MCF 10A (cell line): ENCODE measurements at regions not wholly inside any gene's neighbourhood (a gene's known extent, or its start where the extent isn't known, plus 50 kb on each side); places are given as distances from the start of the nearest gene placed in this dataset.
A peak's percentile ranks its signal among the peaks of the same experiment; 100 is the strongest.

Experiments used
- BruUV-seq: library from RNA; stranded (reverse); fragments of 400-500 nt; replicated peaks from 2 replicates; lab custom pipeline; 2021; lab: Mats Ljungman, UMichigan
- CTCF ChIA-PET: fragments of 300-600 bp; sonication (Branson Sonifier 250); formaldehyde crosslinking; extraction: SDS; loops from one replicate; lab custom pipeline; 2021; ENCODE audit warnings: antibody characterized with exemption, inconsistent platforms; lab: Yijun Ruan, JAX
- POLR2A ChIA-PET: fragments of 300-600, 350-650 bp; sonication (Branson Sonifier 250); formaldehyde crosslinking; extraction: SDS; loops from one replicate; lab custom pipeline; 2020; ENCODE audit warnings: antibody characterized with exemption, inconsistent platforms; lab: Yijun Ruan, JAX
- DNase-seq: peaks from one replicate; pipeline ENCODE4 v3.0.0-alpha.2; 2018; ENCODE audit not compliant: unreplicated experiment
- H3K27ac Mint-ChIP-seq: one replicate; pipeline ENCODE4 v1.8.0; 2022; ENCODE audit warnings: mild to moderate bottlenecking, low read depth, mixed read lengths; ENCODE audit not compliant: unreplicated experiment
- H3K27me3 Mint-ChIP-seq: one replicate; pipeline ENCODE4 v1.8.0; 2022; ENCODE audit warnings: mixed read lengths; ENCODE audit not compliant: insufficient read depth, unreplicated experiment
- H3K36me3 Mint-ChIP-seq: one replicate; pipeline ENCODE4 v1.8.0; 2022; ENCODE audit warnings: mild to moderate bottlenecking, moderate library complexity, mixed read lengths; ENCODE audit not compliant: insufficient read depth, unreplicated experiment
- H3K4me1 Mint-ChIP-seq: one replicate; pipeline ENCODE4 v1.8.0; 2022; ENCODE audit warnings: mixed read lengths; ENCODE audit not compliant: insufficient read depth, unreplicated experiment
- H3K4me3 Mint-ChIP-seq: one replicate; pipeline ENCODE4 v1.8.0; 2022; ENCODE audit warnings: mild to moderate bottlenecking, moderate library complexity, mixed read lengths; ENCODE audit not compliant: unreplicated experiment
- H3K9me3 Mint-ChIP-seq: one replicate; pipeline ENCODE4 v1.8.0; 2022; ENCODE audit warnings: mixed read lengths; ENCODE audit not compliant: unreplicated experiment
- CTCF ChIP-seq: fragments of 200-600 bp; IDR thresholded peaks from one replicate; pipeline ENCODE4 v1.8.0; 2022; ENCODE audit warnings: antibody characterized with exemption, mild to moderate bottlenecking; ENCODE audit not compliant: unreplicated experiment
- intact Hi-C: fragments of 100-400 bp; cut with micrococcal nuclease; formaldehyde crosslinking; loops from 2 replicates; pipeline ENCODE4 v1.14.1; 2022

DNA sequence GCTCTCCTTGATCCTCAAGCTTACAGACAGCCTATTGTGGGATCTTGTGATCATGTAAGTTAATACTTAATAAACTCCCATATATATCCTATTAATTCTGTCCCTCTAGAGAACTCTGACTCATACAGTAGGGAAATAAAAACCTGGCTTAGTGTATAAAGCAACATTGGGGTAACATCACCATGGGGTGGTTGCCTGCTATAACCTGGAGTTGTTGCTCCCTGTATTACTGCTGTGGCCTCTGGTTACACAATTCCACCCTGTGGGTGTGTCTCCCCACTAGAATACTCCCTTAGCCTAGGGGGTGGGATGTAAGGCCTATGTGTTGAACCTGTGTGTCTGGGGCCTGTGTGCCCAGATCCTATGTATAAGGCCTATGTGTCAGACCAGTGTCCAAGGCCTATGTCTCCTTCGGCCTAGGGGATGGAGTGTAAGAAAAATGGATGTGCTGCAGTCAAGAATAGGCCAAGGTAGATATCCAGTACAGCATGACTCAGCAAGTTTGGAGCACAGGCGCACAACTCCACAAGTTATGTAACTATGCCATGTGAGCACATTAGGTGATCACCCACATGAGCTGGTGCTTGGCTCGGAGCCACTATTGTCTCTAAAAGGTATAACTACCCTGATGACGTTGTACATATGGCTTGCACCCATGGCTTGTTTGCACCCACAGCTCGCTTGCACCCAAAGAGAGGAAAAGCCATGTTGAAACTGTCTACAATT is 96.8 kb upstream of the C1orf21 start:
- ChIA-PET CTCF (interaction anchor here (1.0 kb wide), 1 partner anchor 34 kb away, joined by 3 read pairs; no protein-coding TSS in a partner anchor), POLR2A (interaction anchor here (0.6 to 0.9 kb wide), 2 partner anchors 10 to 34 kb away, joined by 3 to 4 read pairs; no protein-coding TSS in a partner anchor)
- BruUV-seq: no TSS peak
- no peak for TF ChIP-seq CTCF
- peaks cover 7% of the 10 kb centered on the region for H3K9me3 Mint-ChIP-seq
- no peaks in the 10 kb centered on the region for H3K4me1 Mint-ChIP-seq
- no peaks in the 10 kb centered on the region for H3K27me3 Mint-ChIP-seq
- peak; percentile 90 for DNase-seq
- H3K27ac Mint-ChIP-seq: no peak overlapping the region
- no peaks in the 10 kb centered on the region for H3K36me3 Mint-ChIP-seq
- H3K4me3 Mint-ChIP-seq: no peak overlapping the region
- intact Hi-C loops: no loop called here

DNA sequence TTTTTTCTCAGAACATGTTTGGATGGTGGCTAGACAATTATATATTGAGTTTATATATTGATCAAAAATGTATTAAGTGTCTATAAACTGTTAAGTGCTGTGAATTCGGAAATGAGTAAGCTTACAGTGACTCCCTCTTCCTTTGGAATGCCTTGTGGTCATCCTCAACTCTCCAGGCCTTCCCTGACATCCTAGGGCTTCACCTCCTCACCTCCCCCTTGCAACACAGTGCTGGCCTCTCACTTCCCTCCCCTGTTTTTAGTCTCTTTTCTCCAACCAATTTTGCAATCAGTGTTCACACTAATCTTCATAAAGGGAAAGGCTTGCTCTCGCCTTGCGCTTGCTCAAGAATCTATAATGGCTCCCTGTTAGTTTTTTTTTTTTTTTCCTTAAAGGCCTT is 95.1 kb upstream of the C1orf21 start:
- Mint-ChIP-seq H3K4me1 (no peaks in the 10 kb centered on the region), H3K4me3 (no peak overlapping the region), H3K27me3 (no peaks in the 10 kb centered on the region), H3K9me3 (peaks cover 7% of the 10 kb centered on the region), H3K36me3 (no peaks in the 10 kb centered on the region), H3K27ac (no peak overlapping the region)
- POLR2A ChIA-PET: no interaction called here
- DNase-seq: no peak
- CTCF ChIA-PET: no interaction called here
- intact Hi-C loops: no loop called here
- TF ChIP-seq CTCF: no peak
- BruUV-seq: no TSS peak

DNA sequence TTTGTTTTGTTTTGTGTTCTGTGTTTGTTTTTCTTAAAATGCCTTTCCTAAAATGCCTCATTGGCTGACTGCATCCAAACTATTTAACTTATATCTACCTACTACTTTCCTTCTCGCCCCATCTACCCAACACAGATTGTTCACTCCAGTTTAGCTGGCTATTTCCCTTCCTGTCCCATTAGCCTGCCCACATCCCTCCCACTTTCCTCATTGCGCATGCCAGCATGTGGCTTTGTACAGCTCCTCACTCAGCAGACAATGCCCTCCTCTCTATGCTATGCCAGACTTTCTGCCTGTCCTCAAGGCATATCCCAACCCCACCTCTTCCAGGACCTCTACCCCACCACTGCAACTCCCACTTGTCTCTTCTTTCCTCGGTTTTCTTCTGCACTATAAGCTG is 94.7 kb upstream of the C1orf21 start:
- ChIA-PET CTCF (no interaction called here), POLR2A (no interaction called here)
- TF ChIP-seq CTCF: no peak
- Mint-ChIP-seq H3K4me3 (no peak overlapping the region), H3K36me3 (no peaks in the 10 kb centered on the region), H3K4me1 (no peaks in the 10 kb centered on the region), H3K27ac (no peak overlapping the region), H3K9me3 (peaks cover 7% of the 10 kb centered on the region), H3K27me3 (no peaks in the 10 kb centered on the region)
- intact Hi-C loops: no loop called here
- no TSS peak for BruUV-seq
- DNase-seq: no peak

DNA sequence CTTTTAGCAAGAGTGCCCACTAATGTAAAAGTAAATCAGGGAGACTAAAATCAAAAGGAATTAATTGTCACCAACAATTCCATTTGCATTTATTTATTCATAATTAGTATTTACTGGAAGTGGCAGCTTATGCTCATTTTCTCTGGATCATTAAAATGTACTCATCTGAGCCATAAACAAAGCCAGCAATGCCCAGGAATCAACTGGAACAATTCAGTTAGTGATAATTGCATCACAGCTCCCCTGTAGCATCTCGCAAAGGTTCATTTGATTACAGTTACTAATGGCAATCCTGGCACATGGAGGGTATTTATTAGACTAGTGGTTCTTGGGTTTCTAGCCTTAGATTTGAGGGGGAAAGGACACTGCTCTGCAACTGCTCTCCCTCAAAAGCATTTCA is 92.7 kb upstream of the C1orf21 start:
- peaks cover 7% of the 10 kb centered on the region for H3K9me3 Mint-ChIP-seq

More for the DNA sequence above, 92.7 kb upstream of the C1orf21 start:
- H3K4me3 Mint-ChIP-seq: no peak overlapping the region
- POLR2A ChIA-PET: interaction anchor here (0.6 kb wide), 1 partner anchor 66 kb away, joined by 3 read pairs; no protein-coding TSS in a partner anchor
- DNase-seq: no peak
- H3K36me3 Mint-ChIP-seq: no peaks in the 10 kb centered on the region
- no TSS peak for BruUV-seq
- H3K27me3 Mint-ChIP-seq: no peaks in the 10 kb centered on the region
- CTCF ChIA-PET: no interaction called here
- intact Hi-C loops: no loop called here
- no peak for TF ChIP-seq CTCF
- no peaks in the 10 kb centered on the region for H3K4me1 Mint-ChIP-seq
- no peak overlapping the region for H3K27ac Mint-ChIP-seq
